ENCODE measurements at regions not wholly inside any gene's neighbourhood (a gene's known extent, or its start where the extent isn't known, plus 50 kb on each side); places are given as distances from the start of the nearest gene placed in this dataset.
"Not testable (repeated sequence)": the region's sequence is repeated elsewhere in the genome, so short reads cannot be mapped to it uniquely, and the experiment has no call there.

DNA sequence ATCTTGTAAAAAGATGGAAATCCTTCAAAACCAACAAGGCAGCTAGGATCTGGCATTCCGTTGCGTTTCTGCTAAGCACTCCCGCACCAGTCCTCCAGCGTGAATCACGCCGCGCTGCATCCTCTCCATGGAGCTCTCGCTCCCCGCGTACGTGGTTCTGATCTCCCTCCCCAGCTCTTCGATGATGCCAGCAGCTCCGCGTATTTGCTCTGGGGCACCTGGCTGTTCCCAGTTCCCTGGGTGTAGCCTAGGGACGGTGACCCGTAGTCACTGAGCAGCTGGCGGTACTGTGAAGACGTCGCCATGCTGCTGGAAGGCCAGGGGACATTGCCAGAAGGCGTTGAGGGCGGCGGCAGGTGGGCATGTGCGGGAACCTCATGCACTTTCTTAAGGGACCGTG lies 407.5 kb downstream of the RNF144A start:
- no peak for DNase-seq

DNA sequence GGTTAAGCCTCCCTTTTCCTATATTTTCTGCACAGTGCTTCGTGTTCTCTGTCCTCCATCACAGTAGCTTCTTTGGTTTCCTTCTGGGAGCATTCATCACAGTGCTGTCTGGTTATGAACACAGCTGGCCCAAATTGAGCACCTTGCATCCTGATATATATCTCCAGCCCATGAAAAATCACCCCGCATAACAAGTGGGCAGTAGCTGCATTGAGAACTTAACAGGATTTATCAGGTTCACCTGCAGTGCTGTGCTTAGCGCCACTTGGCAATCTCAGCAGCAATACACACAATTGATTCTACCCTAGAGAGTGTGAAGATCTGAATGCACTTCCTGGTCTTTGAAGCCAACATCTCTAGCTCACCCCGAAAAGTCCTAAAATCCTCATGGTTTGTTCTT lies 408.0 kb downstream of the RNF144A start:
- DNase-seq: no peak

DNA sequence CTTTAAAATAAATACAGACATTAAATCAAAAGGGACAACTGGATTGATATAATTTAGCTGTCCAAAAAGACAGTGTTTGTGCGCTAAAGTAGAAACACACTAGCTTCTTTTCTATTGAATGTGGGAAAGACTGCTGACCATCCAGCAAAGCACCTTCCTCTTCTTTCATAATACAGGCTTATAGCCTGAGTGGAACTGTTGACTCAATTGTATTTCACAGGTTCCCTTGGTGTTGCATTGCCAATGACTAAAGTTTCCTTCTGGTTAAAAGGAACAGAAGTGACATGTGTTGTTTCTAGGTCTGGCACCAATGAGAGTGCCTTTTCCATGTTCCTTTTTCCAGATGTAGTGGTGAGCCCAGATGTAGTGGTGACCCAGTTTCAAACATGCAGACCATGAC lies 412.3 kb downstream of the RNF144A start:
- no peak for DNase-seq

DNA sequence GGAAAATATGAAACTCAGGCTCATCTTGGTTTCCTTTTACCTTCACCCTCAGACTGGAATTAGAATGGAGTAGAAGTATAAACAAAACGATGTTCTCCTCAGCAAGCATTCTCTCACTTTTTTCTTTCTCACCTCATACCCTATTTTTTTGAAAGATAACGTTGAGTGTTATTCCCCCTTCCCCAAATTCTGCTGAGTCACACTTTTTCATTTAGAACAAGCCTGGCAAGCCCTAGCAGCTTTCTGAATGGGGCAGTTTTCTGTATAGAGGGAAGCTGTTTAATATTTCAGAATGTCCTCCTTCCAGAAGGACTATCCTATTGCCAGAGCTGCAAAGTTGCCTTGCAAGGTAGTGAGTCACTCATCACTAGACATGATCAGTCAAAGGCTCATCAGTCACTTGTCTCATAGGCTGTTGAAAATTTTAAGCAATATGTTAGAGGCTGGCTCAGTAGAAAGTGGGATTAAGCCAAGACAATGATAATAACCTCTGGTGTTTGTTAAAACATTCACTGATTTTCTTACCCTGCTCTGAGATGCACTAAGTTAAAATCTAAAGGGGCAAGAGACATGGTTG lies 416.1 kb downstream of the RNF144A start:
- no peak for DNase-seq

DNA sequence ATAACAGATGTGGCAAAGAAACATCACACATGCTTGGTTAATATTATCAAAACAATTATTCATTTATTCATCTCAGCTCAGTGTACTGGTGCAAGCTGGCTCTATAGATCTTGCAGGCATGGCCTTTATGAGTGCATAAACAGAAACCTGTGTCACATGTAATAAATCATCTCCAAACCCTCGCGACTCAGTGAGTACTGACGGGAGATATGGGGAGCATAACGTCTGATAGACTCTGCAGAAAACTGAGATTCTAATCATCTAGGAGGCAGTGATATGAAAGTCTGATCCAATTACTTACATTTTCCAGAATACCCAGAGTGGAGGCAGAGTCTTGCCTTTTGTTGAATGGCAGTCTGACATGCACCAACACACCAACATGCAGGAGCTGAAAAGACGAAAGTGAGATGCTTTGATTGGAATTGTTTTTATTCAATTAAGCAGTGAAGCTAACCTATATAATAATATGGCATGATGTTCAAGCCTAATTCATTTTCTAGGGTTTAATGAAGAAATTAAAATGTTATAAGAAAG lies 416.8 kb downstream of the RNF144A start:
- no peak for DNase-seq

DNA sequence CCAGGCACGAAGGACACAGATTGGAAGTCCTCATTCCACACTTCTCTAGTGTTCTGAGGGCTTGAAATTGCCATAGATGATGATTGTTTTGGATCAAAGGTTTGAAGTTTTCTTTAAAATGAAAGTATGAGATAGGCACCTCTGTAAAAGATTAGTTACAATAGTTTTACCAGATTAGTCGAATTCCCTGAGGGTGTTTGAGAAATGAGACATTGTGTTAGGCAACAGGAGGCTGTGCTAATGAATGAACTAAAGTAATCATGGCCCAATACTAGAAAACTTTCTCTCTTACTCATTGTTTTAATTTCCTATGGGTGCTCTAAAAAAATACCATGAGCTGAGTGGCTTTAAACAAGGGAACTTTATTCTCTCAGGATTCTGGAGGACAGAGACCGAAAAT lies 421.7 kb downstream of the RNF144A start:
- DNase-seq: no peak

DNA sequence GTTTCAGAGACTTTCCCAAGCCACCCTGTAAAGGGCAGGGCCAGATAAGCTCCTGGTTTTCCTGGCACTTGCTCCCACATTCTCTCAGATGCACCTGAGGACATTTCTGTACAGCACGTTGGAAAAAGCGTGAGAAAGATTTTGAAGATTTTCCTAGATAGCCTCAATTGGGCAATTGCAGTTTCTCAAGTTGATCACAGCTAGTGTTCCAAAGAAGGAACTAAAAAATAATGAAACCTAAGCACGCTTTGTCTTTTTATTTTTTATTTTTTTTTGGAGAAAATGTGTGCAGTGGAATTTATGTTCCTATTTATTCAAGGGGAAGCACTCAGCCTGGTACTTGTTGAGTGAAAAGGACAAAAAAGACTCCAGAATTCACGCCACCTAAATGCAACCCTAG lies 429.1 kb downstream of the RNF144A start:
- DNase-seq: no peak

DNA sequence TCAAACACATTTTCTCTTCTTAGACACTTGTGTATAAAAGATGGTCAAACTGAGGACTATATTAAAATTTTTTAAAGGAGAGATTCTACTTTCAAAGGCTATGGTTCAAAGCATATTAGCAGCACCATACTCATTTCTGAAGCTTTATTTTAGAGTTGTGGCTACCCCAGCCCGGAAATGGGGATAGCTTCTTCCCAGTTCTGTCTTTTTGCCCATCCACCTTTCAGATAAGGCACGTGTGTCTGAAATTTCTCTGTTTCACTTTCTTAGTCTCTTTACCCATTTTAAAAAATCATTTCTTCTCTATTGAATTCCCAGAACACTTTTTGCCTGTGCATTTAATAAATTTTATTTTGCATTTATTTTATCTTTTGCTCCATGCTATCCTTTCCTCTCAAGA lies 431.5 kb downstream of the RNF144A start:
- DNase-seq: no peak

DNA sequence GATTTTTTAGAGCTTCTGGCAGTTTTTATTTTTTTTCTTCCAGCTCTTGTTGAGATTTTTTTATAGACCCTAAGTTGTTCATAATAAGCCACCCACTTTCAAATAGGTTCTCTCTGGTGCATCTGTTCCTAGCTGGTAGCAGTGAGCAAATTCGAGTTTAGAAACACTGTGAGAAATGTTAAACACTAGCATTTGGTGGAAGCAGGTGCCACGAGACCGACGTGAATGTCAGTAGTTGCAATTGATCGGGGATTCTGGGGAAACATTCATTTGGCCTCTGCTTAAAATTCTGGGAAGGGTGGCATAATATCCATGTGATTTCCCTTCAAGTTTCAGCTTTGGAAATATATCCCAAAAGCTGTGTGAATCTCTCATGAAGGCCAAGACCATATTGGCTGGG lies 435.0 kb downstream of the RNF144A start:
- no peak for DNase-seq

DNA sequence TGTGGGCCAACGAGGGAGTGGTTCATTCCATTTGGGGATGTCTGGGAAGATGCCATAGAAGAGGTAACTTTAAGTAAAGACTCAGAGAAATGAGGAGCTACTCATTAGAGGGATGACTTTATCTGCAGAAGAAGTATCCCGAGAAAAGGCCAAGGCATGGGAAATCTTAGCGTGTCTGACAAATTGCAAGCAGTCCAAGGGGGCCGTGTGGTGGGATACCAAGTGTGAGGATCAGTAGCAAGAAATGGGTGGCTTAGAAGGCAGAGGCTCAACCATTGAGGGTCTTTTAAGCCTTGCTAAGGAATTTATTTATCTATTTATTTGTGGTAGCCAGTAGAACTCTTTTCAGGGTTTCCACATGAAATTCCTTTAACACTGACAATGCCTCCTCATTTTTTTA lies 436.4 kb downstream of the RNF144A start:
- DNase-seq: no peak

DNA sequence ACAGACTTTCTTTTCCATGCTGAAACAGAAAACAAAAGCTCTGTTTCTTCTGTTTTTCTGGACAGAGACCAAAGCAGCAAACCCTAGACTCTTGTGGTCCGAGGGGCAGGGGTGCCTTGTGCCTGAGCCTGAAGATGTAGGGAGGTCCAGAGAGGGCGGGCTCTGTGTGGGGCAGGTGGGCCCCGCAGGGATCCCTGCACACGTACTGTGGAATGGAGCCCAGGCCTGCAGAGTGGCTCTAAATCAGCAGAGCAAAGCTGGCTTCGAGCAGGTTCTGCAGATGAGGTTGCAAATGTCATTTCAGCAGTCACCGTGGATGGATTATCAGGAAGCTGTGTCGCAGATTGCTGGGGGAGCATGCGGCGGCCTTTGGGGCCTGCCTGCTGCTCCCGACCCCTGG lies 438.6 kb downstream of the RNF144A start:
- no peak for DNase-seq

DNA sequence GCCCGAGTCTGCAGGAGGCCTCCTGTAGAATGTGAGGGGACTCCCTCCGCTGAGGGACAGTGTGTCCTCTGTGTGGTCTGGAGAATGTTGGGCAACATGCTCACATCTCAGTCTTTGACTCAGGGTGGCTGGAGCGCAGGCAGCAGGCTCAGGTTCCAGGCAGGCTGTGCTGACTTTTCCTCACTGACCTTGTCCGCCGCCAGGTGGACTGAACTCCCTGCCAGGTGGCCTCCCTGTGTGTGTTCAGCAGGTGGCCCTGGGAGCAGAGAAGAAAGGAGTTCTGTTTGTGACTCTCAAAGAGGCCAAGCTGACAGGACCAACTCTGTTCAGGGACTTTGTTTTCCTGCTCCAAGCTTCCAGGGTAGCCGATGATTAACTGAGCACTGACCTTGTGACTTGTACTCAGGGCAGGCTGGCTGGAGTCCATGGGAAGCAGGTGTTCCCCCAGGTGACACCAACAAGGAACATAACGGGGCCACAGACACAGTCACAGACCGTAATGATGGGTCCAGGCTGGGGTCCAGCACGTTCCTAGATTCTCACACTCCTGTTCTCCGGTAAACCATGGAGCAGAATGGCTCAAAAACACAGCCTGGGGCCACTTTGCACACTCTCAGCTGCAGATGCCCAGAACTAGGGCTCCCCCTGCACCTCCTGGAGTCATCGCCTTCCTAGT lies 439.8 kb downstream of the RNF144A start:
- DNase-seq: no peak

DNA sequence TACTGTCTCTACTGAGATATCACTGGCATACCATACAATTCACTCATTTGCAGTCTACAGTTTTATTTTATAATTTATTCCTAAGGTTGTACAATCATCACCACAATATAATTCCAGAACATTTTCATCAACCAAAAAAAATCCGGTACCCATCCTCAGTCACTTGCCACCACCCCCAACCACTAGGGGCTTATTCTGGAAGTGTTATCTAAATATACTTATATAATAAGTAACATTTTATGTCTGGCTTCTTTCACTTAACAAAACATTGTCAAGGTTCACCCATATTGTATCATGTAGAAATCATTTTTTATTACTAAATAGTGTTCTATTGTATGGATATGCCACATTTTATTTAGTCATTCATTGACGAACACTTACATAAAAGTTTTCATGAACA lies 440.8 kb downstream of the RNF144A start:
- no peak for DNase-seq

DNA sequence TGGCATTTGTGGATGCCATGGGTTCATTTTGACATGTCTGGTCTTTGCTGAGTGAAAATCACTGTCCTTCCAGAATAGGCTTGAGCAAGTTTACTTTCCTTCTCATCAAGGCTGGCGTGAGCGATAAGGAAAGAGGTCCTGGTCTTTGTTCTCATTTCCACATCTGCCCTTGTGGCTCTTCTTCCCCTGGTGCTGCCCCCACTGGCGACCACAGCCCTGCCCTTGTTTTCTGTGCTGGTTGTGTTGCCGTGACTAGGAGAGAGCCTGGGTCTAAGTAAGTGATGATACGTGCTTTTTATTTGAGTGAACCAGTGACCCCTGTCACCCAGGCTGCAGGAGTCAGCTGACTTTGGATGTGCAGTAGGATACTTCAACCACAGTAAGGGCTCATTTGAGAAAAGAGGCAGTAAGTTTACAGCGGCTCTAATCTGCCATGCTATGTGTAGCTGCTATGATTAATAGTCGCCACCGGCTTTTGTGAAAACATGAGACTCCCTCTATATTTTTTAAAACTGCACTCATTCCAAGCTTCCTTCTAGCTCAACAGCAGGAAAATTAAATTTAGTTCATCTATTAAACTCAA lies 441.7 kb downstream of the RNF144A start:
- DNase-seq: no peak

DNA sequence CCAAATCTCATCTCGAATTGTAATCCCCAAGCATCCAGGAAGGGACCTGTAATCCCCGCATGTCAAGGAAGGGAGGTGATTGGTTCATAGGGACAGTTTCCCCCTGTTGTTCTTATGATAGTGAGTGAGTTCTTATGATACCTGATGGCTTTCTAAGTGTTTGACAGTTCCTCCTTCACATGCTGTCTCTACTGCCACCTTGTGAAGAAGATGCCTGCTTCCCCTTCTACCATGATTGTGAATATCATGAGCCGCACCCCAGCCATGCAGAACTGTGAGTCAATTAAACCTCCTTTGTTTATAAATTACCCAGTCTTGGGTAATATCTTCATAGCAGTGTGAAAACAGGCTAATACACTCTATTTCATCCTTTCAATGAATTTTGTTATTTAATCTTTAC lies 446.7 kb downstream of the RNF144A start:
- no peak for DNase-seq

DNA sequence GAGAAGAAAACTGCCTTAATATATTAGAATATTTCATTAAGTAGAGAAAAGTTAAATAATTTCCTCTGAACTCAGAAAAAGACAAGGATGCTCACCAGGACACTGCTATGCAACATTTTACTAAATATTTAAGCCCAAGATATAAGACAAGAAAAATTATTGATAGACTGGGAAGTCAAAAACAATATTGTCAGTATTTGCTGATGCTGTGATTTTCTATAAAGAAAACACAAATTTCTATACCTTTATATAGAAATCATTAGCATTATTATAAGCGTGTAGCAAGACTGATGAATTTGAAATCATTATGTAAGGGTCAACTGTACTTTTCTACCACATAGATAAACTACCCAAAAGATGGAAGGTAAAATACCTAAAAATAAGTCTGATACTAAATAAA lies 451.0 kb downstream of the RNF144A start:
- DNase-seq: no peak

DNA sequence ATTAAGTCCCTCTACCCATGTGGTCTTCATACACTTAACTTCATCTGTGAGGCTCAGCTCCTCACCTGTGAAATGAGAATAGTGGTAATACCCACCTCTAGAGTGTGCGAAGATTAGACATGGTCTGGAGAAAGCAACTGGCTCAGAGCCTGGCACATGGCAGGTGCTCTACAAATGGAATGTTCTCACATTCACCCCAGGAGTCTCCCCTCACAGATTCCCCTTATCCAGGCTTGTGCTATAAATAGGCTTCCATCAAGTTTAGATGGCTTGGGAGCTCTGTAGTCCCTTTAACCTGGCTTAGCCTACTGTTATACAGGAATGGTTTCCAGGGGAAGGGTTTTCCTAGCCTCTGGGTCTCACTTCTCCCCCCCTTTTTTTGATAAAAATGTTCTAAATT lies 455.9 kb downstream of the RNF144A start:
- no peak for DNase-seq

DNA sequence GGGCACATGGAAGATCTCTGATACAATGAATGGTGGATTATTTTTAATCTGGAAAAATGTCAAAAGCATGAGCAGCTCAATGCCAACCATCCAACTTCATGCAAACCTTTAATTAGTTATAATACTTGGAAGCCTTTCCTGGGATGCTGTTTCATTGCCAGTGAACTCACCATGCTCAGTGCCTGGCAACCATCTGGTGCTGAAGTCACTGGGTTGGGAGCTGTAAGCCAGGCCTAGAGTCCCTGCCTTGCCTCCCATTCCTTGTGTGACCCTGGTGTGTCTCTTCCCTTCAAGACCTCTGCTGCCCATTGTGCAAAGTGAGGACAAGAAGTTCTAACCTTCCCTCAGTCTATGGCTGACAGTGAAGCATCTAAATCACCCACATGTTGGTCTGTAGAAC lies 458.7 kb downstream of the RNF144A start:
- no peak for DNase-seq

DNA sequence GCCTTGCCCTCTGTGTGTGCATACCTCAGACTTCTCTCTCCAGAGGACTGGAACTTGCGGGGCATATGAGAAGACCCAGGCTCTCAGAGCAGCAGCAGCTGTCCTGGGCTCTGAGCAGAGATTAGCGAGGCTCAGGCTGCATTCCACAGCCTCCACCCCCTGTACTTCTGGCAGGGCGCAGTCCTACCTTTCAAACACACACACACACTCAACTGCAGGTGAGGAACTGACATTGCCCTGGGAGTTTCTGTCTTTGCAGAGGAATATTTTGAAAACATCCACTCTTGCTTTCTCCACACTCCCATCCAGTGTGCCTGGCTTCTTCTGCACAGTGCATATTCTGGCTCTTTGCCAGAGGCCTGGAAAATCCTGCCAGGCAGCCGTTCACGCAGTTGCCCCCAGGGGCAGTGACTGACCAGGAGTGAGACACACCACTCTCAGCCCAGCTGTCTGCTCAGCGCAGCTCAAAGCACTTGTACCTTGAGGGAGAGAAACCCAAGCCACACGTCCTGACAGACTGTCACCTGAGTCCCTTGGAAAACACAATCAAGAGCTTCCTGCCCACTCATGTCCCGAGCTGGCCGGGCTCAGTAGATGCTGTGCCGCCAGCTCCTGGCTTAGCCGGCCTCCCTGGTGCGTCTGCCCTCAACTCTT lies 460.8 kb downstream of the RNF144A start:
- no peak for DNase-seq

DNA sequence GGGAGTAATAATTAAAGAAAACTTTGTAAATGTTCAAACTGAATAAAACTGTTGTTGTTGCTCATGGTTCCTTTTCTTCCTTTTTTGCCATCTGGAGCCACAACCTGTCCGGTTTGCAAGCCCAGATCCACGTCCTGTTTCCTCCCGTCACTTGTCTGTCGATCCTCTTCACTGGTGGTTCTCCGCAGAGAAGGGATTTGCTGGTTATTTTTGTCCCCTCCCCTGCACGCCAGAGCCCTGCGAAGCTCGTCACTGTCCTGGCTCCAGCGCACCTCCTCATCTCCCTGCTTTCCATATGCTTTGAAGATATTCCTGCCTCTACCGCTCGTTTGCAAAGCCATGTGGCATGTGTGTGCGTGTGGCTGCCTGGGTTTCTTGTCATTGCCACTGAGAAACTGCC lies 461.4 kb downstream of the RNF144A start:
- no peak for DNase-seq

DNA sequence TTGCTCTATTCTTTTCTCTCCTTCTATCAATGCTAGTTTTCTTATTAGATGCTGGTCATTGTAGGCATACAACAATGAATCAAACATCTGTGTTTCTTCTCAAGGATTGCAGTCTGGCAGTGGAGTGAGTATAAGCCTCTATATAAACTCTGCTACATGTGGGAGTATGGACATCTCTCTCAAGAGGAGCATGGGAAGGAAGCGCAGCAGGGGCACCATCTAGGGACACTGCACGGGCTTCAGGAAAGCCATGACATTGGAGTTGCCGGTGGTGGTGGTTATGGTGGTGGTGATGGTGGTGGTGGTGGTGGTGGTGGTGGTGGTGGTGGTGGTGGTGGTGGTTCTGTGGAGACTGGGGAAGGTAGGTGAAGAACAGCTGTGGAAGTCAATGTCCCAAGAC lies 462.6 kb downstream of the RNF144A start:
- DNase-seq: no peak

DNA sequence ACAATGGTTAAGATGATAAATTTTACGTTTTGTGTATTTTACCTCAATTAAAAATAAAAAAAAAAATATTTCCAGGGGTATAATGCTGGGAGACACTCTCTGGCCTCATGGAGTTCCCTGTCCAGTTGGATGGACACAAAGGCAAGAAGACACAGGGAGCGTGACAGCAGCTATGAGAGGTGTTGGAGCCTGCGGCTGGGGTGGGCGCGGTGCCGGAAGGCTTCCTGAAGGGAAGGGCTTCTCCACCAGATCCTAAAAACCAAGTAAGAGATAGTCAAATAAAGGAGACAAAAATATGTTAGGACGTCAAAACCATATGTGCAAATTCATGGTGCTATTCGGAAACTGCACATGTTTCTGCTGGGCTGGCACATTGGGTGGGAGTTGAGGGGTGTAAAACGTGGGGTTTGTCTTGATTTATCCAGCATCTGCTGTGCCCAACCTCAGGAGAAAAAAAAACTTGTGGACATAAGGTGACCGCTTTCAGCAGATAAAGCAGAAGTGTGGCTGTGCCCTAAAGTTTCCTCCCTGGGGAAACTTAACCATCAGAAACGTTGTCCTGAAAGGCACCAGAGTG lies 467.6 kb downstream of the RNF144A start:
- no peak for DNase-seq

DNA sequence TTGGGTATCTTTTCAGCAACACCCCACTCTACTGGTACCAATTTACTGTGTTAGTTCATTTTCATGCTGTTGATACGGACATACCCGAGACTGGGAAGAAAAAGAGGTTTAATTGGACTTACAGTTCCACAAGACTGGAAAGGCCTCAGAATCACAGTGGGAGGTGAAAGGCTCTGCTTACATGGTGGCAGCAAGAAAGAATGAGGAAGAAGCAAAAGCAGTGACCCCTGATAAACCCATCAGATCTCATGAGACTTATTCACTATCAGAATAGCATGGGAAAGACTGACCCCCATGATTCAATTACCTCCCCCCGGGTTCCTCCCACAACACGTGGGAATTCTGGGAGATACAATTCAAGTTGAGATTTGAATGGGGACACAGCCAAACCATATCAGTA lies 473.1 kb downstream of the RNF144A start:
- DNase-seq: not testable (repeated sequence)

All from activated T-cell treated with anti-CD3 and anti-CD28 coated beads, Interleukin-2, amount 50 U/mL, for 1 hour (primary cell).